PC-3 (cell line): ENCODE measurements at regions not wholly inside any gene's neighbourhood (a gene's known extent, or its start where the extent isn't known, plus 50 kb on each side); places are given as distances from the start of the nearest gene placed in this dataset.

Experiments
- ATAC-seq: fragments of 200-7000 bp; cut with Tn5 transposase; 2 replicates; pipeline ENCODE4 v1.9.1; 2020; ENCODE audit warnings: mild to moderate bottlenecking, moderate library complexity
- BruUV-seq: library from RNA; stranded (reverse); fragments of 400-500 nt; replicated peaks from 2 replicates; lab custom pipeline; 2021; lab: Mats Ljungman, UMichigan
- CTCF ChIA-PET: fragments of 300-600 bp; sonication (Branson Sonifier 250); formaldehyde crosslinking; loops from one replicate; lab custom pipeline; 2022; ENCODE audit warnings: antibody characterized with exemption; lab: Charles Lee
- POLR2A ChIA-PET: fragments of 300-600 bp; sonication (Branson Sonifier 250); formaldehyde crosslinking; loops from one replicate; lab custom pipeline; 2022; ENCODE audit warnings: antibody characterized with exemption; ENCODE audit not compliant: unreplicated experiment; lab: Charles Lee
- DNase-seq: peaks from one replicate; pipeline ENCODE4 v3.0.0-alpha.2; 2015
- H2AFZ ChIP-seq: fragments of 300-600 bp; sonication (generic); 2 replicates; pipeline ENCODE4 v1.6.0; 2016; ENCODE audit warnings: antibody characterized with exemption, low read length
- H3F3A ChIP-seq: fragments of 300-600 bp; sonication (generic); one replicate; pipeline ENCODE4 v1.6.0; 2017; ENCODE audit warnings: antibody characterized with exemption, low read length, control low read depth, mild to moderate bottlenecking; ENCODE audit not compliant: unreplicated experiment
- H3K27ac ChIP-seq: fragments of 300-600 bp; sonication (generic); 2 replicates; pipeline ENCODE4 v1.5.1; 2016; ENCODE audit warnings: mild to moderate bottlenecking, low read length
- H3K27me3 ChIP-seq: fragments of 300-600 bp; sonication (generic); 2 replicates; pipeline ENCODE4 v1.6.1; 2016; ENCODE audit warnings: low read length, mixed read lengths
- H3K36me3 ChIP-seq: fragments of 300-600 bp; sonication (generic); 2 replicates; pipeline ENCODE4 v1.6.1; 2016; ENCODE audit warnings: low read depth, mixed run types, low read length, mixed read lengths
- H3K4me1 ChIP-seq: fragments of 300-600 bp; sonication (generic); 2 replicates; pipeline ENCODE4 v1.5.1; 2016; ENCODE audit warnings: low read length; ENCODE audit not compliant: insufficient read depth
- H3K4me2 ChIP-seq: fragments of 300-600 bp; sonication (generic); 2 replicates; pipeline ENCODE4 v1.6.0; 2016; ENCODE audit warnings: low read length
- H3K4me3 ChIP-seq: fragments of 300-600 bp; sonication (generic); 2 replicates; pipeline ENCODE4 v1.5.1; 2016; ENCODE audit warnings: mild to moderate bottlenecking, low read length, mixed read lengths
- H3K79me2 ChIP-seq: fragments of 300-600 bp; sonication (generic); 2 replicates; pipeline ENCODE4 v1.6.1; 2017; ENCODE audit warnings: low read length, mixed read lengths
- H3K9ac ChIP-seq: fragments of 300-600 bp; sonication (generic); 2 replicates; pipeline ENCODE4 v1.6.0; 2016; ENCODE audit warnings: mild to moderate bottlenecking, low read length
- H3K9me2 ChIP-seq: fragments of 300-600 bp; sonication (generic); replicated peaks from 2 replicates; pipeline ENCODE4 v1.6.1; 2016; ENCODE audit warnings: mixed run types, low read length, mixed read lengths
- H3K9me3 ChIP-seq: fragments of 300-600 bp; sonication (generic); 2 replicates; pipeline ENCODE4 v1.6.1; 2016; ENCODE audit warnings: low read length, mixed read lengths
- H4K20me1 ChIP-seq: fragments of 300-600 bp; sonication (generic); 2 replicates; pipeline ENCODE4 v1.6.1; 2016; ENCODE audit warnings: low read length, mixed read lengths
- CTCF ChIP-seq: fragments of 300-600 bp; sonication (generic); conservative IDR thresholded peaks from 2 replicates; pipeline ENCODE4 v1.5.1; 2017; ENCODE audit warnings: antibody characterized with exemption, low read depth, mild to moderate bottlenecking, low read length
- EZH2 ChIP-seq: fragments of 300-600 bp; sonication (generic); IDR thresholded peaks from one replicate; pipeline ENCODE4 v1.6.1; 2017; ENCODE audit warnings: antibody characterized with exemption, mild to moderate bottlenecking, low read length; ENCODE audit not compliant: unreplicated experiment
- EZH2phosphoT487 ChIP-seq: fragments of 300-600 bp; sonication (generic); IDR thresholded peaks from 2 replicates; pipeline ENCODE4 v1.6.1; 2018; ENCODE audit warnings: mild to moderate bottlenecking, antibody characterized with exemption, low read length, borderline replicate concordance
- intact Hi-C: fragments of 100-400 bp; cut with micrococcal nuclease; formaldehyde crosslinking; loops from 2 replicates; pipeline ENCODE4 v1.9.0; 2023

DNA sequence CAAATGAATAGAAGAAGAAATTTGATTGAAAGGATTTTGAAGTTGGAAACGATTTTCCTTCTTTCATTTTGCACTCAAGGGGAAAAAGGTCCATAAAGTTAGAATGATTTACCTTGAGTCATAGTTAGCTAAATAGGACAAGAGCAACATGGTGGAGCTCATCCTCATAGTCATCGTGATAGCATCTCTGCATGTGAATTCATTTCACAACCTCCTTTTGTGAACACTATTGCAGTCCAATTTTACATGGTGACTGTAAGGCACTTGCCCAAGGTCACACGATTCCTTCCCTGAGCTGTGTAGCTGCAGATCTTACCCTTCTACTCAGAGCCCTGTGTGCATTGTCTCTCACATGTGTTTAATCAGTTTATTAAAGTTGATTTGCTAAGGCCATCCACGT, 359.8 kb upstream of the C2CD4B start:
- Histone ChIP-seq H3K9ac (no peak overlapping the region), H3K27ac (no peak overlapping the region), H3K4me1 (0 out of 2 replicates have a peak, but pooled peaks cover 8% of the 10 kb centered on the region), H2AFZ (no peak overlapping the region), H3K9me3 (no peaks in the 10 kb centered on the region), H4K20me1 (no peaks in the 10 kb centered on the region), H3F3A (no peaks in the 10 kb centered on the region), H3K4me2 (no peak overlapping the region), H3K9me2 (no peaks in the 10 kb centered on the region), H3K27me3 (no peaks in the 10 kb centered on the region), H3K36me3 (no peaks in the 10 kb centered on the region), H3K79me2 (no peaks in the 10 kb centered on the region), H3K4me3 (no peak overlapping the region)
- CTCF ChIA-PET: interaction anchor here (0.5 kb wide), 1 partner anchor 21 kb away, joined by 3 read pairs; no protein-coding TSS in a partner anchor
- no TSS peak for BruUV-seq
- DNase-seq (peak; percentile 50), ATAC-seq (no peak)
- TF ChIP-seq CTCF: no peak
- TF ChIP-seq EZH2: no peak
- TF ChIP-seq EZH2phosphoT487: no peak
- intact Hi-C loops: no loop called here
- POLR2A ChIA-PET: no interaction called here

DNA sequence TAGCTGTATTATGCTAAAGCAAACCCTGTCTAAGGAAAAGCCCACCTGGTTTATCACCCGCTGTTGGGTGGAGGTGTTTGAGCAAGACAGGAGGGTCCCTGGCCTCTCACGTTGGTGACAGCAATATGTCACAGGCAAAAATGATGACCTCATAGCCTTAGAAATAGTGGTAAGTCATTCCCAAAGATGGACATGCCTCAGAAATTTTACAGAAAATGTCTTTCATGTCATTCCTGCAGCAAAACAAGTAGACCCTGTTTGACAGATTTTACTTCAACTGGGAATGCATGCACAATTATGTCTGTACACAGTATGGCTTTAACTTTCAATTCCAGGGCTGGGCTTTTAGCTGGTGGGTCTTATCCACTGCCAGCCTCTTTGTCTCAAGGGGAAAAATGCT, 362.3 kb upstream of the C2CD4B start:
- no peaks in the 10 kb centered on the region for H3K79me2 ChIP-seq
- H3K4me2 ChIP-seq: no peak overlapping the region
- no peak overlapping the region for H3K4me3 ChIP-seq
- H3K9me3 ChIP-seq: no peaks in the 10 kb centered on the region
- ChIA-PET CTCF (no interaction called here), POLR2A (no interaction called here)
- no TSS peak for BruUV-seq
- H2AFZ ChIP-seq: no peak overlapping the region
- H3K9ac ChIP-seq: no peak overlapping the region
- H3K36me3 ChIP-seq: no peaks in the 10 kb centered on the region
- ATAC-seq: no peak
- DNase-seq: no peak
- no peak overlapping the region for H3K27ac ChIP-seq
- intact Hi-C loops: no loop called here
- H3F3A ChIP-seq: no peaks in the 10 kb centered on the region
- TF ChIP-seq EZH2phosphoT487 (no peak), EZH2 (no peak), CTCF (no peak)
- H3K4me1 ChIP-seq: 0 out of 2 replicates have a peak, but pooled peaks cover 8% of the 10 kb centered on the region
- no peaks in the 10 kb centered on the region for H3K9me2 ChIP-seq
- H4K20me1 ChIP-seq: no peaks in the 10 kb centered on the region
- no peaks in the 10 kb centered on the region for H3K27me3 ChIP-seq

- intact Hi-C loops: no loop called here
- Histone ChIP-seq H3K9ac (no peak overlapping the region), H3K9me3 (no peaks in the 10 kb centered on the region), H3K79me2 (no peaks in the 10 kb centered on the region), H3K27ac (no peak overlapping the region), H3K9me2 (no peaks in the 10 kb centered on the region), H3K4me1 (0 out of 2 replicates have a peak, but pooled peaks cover 8% of the 10 kb centered on the region), H2AFZ (no peak overlapping the region), H3K36me3 (no peaks in the 10 kb centered on the region), H3F3A (no peaks in the 10 kb centered on the region), H3K4me3 (no peak overlapping the region), H3K27me3 (no peaks in the 10 kb centered on the region), H4K20me1 (no peaks in the 10 kb centered on the region), H3K4me2 (no peak overlapping the region)
- TF ChIP-seq CTCF: no peak
- TF ChIP-seq EZH2phosphoT487: no peak
- no peak for TF ChIP-seq EZH2
- BruUV-seq: no TSS peak
- DNase-seq: no peak
- ChIA-PET POLR2A (no interaction called here), CTCF (no interaction called here)
- no peak for ATAC-seq
Measured at GRCh38 chr15:62528505-62528904, 363.4 kb upstream of the C2CD4B start.
